Progenitor cell of endocrine pancreas (in vitro differentiated cells): ENCODE measurements at regions not wholly inside any gene's neighbourhood (a gene's known extent, or its start where the extent isn't known, plus 50 kb on each side); places are given as distances from the start of the nearest gene placed in this dataset.

Experiments used
- DNase-seq: peaks from one replicate; pipeline ENCODE4 v3.0.0; 2021; ENCODE audit warnings: low spot score; ENCODE audit not compliant: unreplicated experiment
- H3K27ac Mint-ChIP-seq: 2 replicates; pipeline ENCODE4 v1.8.0; 2021; ENCODE audit warnings: mild to moderate bottlenecking, moderate library complexity, mixed read lengths
- H3K27me3 Mint-ChIP-seq: 2 replicates; pipeline ENCODE4 v1.8.0; 2021; ENCODE audit warnings: mixed read lengths
- H3K36me3 Mint-ChIP-seq: 2 replicates; pipeline ENCODE4 v1.8.0; 2022; ENCODE audit warnings: mixed read lengths; ENCODE audit not compliant: insufficient read depth
- H3K4me1 Mint-ChIP-seq: 2 replicates; pipeline ENCODE4 v1.8.0; 2021; ENCODE audit warnings: low read depth, mixed read lengths
- H3K4me3 Mint-ChIP-seq: 2 replicates; pipeline ENCODE4 v1.8.0; 2021; ENCODE audit warnings: low read depth, mild to moderate bottlenecking, moderate library complexity, mixed read lengths
- H3K9me3 Mint-ChIP-seq: 2 replicates; pipeline ENCODE4 v1.8.0; 2021; ENCODE audit warnings: low read depth, mixed read lengths
- TF ChIP-seq, protein P1 (sequence below): fragments of 200-600 bp; sonication (generic); IDR thresholded peaks from one replicate; pipeline ENCODE4 v1.5.0; 2021; ENCODE audit warnings: antibody characterized with exemption, mild to moderate bottlenecking; ENCODE audit not compliant: unreplicated experiment

DNA sequence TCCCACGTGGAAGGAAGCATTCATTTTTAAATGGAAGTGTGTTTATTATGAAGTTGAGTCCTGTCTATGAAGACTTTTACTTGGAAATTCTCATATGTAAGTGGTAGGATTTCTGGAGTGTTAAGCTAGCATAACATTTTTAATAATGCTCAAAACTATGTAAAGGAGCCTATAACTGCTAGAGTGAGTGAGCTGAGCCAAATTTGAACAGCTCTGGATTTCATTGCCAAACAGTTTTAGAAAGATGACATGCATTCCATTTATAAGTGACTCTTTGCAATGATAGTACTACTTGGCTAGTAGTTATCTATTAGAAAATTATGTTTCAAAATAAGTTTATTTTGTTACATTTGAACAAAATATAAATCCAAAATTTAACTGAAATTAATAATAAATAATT lies 721.2 kb downstream of the LUZP2 start:
- no peak for DNase-seq
- Mint-ChIP-seq H3K27ac (no peak overlapping the region), H3K36me3 (no peaks in the 10 kb centered on the region), H3K4me1 (no peaks in the 10 kb centered on the region), H3K4me3 (no peak overlapping the region), H3K27me3 (no peaks in the 10 kb centered on the region), H3K9me3 (no peaks in the 10 kb centered on the region)
- TF ChIP-seq, protein P1, sequence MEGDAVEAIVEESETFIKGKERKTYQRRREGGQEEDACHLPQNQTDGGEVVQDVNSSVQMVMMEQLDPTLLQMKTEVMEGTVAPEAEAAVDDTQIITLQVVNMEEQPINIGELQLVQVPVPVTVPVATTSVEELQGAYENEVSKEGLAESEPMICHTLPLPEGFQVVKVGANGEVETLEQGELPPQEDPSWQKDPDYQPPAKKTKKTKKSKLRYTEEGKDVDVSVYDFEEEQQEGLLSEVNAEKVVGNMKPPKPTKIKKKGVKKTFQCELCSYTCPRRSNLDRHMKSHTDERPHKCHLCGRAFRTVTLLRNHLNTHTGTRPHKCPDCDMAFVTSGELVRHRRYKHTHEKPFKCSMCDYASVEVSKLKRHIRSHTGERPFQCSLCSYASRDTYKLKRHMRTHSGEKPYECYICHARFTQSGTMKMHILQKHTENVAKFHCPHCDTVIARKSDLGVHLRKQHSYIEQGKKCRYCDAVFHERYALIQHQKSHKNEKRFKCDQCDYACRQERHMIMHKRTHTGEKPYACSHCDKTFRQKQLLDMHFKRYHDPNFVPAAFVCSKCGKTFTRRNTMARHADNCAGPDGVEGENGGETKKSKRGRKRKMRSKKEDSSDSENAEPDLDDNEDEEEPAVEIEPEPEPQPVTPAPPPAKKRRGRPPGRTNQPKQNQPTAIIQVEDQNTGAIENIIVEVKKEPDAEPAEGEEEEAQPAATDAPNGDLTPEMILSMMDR = no peak

DNA sequence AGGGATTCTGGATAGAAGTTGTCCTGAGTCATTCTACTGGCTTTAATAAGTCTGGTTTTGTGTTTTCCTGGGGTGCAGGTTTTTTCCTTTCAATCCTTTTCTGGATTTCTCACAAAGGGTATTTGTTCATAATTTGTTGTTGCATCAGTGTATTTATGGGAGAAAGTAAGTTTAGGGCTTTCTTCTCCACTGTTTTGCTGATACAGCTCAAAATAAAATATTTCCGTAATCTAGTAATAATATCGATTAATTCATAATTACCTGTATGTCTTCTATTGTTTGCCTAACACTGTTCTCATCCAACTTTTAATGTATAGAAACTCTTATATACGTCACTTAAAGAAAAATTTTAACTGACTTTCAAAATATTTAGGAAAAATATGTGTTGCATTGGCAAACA lies 728.2 kb downstream of the LUZP2 start:
- no peaks in the 10 kb centered on the region for H3K9me3 Mint-ChIP-seq
- H3K36me3 Mint-ChIP-seq = no peaks in the 10 kb centered on the region
- H3K4me1 Mint-ChIP-seq = no peaks in the 10 kb centered on the region
- H3K4me3 Mint-ChIP-seq = no peak overlapping the region
- DNase-seq = no peak
- H3K27ac Mint-ChIP-seq = no peak overlapping the region
- TF ChIP-seq, protein P1 = no peak
- H3K27me3 Mint-ChIP-seq = no peaks in the 10 kb centered on the region

DNA sequence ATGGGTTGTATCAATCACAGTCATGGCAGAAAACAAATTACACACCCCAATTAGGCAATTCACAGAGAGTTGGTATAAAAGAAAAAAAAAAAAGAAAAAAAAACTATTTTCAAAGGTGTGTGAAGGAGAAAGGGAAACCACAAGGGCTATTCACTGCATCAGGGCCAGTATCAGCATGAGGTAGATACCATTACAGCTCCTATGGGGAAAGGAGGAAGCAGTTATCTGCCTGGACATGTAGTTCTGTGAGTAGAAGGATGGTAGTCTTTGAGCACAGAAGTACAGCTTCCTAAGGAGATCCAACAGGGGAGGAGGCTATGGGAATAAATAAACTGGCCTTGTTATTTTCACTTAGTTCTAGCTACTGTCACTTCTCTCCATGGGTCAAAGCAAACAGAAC lies 746.1 kb downstream of the LUZP2 start:
- peaks cover 3% of the 10 kb centered on the region for H3K9me3 Mint-ChIP-seq
- H3K36me3 Mint-ChIP-seq = no peaks in the 10 kb centered on the region
- H3K4me3 Mint-ChIP-seq = no peak overlapping the region
- H3K27ac Mint-ChIP-seq = no peak overlapping the region
- TF ChIP-seq, protein P1 = no peak
- no peaks in the 10 kb centered on the region for H3K4me1 Mint-ChIP-seq
- no peak for DNase-seq
- H3K27me3 Mint-ChIP-seq = no peaks in the 10 kb centered on the region

DNA sequence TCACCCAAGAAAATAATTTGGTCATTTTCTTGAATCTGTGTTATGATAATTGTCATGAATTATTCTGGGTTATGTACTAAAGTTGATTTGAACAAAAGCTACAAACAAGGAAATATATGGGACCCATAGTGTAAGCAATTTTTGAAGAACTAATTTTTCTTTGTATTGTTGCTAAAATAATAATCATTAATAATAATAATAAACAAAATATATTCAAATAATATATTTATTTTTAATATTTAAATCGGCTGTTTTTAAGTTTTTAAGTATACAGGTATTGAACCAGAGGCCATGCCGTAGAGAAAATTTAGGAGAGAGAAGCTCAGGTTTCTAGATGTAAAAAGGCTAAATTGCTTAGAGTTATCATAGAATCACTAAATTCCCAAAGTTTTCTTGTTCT lies 747.3 kb downstream of the LUZP2 start:
- no peaks in the 10 kb centered on the region for H3K4me1 Mint-ChIP-seq
- peaks cover 3% of the 10 kb centered on the region for H3K9me3 Mint-ChIP-seq
- H3K4me3 Mint-ChIP-seq = no peak overlapping the region
- TF ChIP-seq, protein P1 = no peak
- no peak for DNase-seq
- no peaks in the 10 kb centered on the region for H3K36me3 Mint-ChIP-seq
- H3K27me3 Mint-ChIP-seq = no peaks in the 10 kb centered on the region
- no peak overlapping the region for H3K27ac Mint-ChIP-seq

DNA sequence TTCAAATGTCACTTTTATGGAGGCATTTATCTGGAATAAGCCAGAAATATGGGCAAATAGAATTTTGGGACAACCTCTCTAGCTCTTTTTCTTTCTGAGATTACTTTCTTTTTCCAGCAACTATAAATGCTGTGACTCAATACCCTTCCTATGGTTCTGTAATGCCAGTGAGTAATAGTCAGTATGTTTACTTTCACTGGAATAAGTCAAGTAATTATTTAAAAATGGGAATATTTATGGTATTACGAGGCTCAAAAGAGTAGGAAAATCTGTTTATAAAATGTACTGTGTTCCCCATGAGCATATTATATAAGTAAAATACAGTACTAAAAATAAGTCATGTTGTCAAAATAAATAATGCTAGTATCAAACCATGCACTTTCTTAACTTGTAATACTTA lies 750.5 kb downstream of the LUZP2 start:
- H3K27me3 Mint-ChIP-seq = no peaks in the 10 kb centered on the region
- peaks cover 3% of the 10 kb centered on the region for H3K9me3 Mint-ChIP-seq
- no peaks in the 10 kb centered on the region for H3K36me3 Mint-ChIP-seq
- H3K4me3 Mint-ChIP-seq = no peak overlapping the region
- TF ChIP-seq, protein P1 = no peak
- DNase-seq = no peak
- H3K4me1 Mint-ChIP-seq = no peaks in the 10 kb centered on the region
- H3K27ac Mint-ChIP-seq = no peak overlapping the region
